ENCODE measurements at regions not wholly inside any gene's neighbourhood (a gene's known extent, or its start where the extent isn't known, plus 50 kb on each side); places are given as distances from the start of the nearest gene placed in this dataset.

DNA sequence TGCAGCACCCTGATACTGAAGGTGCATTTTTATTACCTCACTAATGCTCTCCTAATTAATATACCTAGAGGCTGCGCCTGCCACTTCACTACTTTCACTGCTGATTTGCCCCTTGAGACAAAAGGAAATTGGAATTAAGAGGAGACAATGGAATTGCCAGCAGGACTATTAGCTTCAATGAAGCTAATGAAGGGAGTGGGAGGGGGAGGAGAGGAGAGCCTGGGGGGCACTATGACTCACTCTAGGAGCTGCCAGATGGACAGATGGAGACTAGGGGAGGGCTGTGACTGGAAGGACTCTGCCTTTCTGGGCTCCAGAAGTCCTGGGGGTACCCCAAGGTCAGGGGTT lies 102.8 kb upstream of the DRD2 start:
- Histone ChIP-seq H3K4me3 (no peak overlapping the region), H3K36me3 (no peaks in the 10 kb centered on the region)
- ATAC-seq = no peak

GRCh38 chr11:113577356-113578032 lies 102.3 kb upstream of the DRD2 start:
- DNase-seq = peak in 1 of 4 donors; percentile 42
- Histone ChIP-seq H3K9me3 (no peaks in the 10 kb centered on the region), H3K36me3 (no peaks in the 10 kb centered on the region), H3K27me3 (no peaks in the 10 kb centered on the region), H3K4me3 (no peak overlapping the region), H3K27ac (no peak overlapping the region), H3K4me1 (no peaks in the 10 kb centered on the region)
- intact Hi-C loops (cut with DNase I) = no loop called here
- no peak for ATAC-seq
- TF ChIP-seq CTCF (IDR thresholded peaks at IDR 0.05) = no peak

More for the DNA sequence above, 102.8 kb upstream of the DRD2 start:
- no peaks in the 10 kb centered on the region for H3K9me3 ChIP-seq
- H3K27ac ChIP-seq = no peak overlapping the region
- intact Hi-C loops (cut with DNase I) = no loop called here
- DNase-seq = no peak
- no peak for TF ChIP-seq CTCF (IDR thresholded peaks at IDR 0.05)
- H3K4me1 ChIP-seq = no peaks in the 10 kb centered on the region
- H3K27me3 ChIP-seq = no peaks in the 10 kb centered on the region

DNA sequence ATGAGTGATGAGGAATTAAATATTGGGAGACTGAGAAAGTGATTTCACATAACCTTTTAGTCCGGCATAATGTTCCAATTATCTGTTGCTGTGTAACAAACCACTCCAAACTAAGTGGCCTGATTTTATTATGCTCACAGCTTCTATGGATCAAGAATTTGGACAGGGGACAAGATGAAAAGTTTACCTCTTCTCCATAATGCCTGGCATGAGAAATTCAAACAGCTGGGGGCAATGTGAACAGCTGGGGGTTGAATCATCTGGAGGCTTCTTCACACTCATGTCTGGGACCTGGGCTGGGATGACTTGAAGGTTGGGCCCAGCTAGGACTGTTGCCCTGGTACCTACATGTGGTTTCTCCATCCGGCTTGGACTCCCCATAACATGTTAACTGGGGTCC lies 99.4 kb upstream of the DRD2 start:
- no peak for ATAC-seq
- Histone ChIP-seq H3K4me1 (no peaks in the 10 kb centered on the region), H3K27ac (no peak overlapping the region), H3K9me3 (no peaks in the 10 kb centered on the region), H3K36me3 (no peaks in the 10 kb centered on the region), H3K27me3 (no peaks in the 10 kb centered on the region), H3K4me3 (no peak overlapping the region)
- DNase-seq = no peak
- no peak for TF ChIP-seq CTCF (IDR thresholded peaks at IDR 0.05)
- intact Hi-C loops (cut with DNase I) = no loop called here

GRCh38 chr11:113574171-113574570 lies 99.0 kb upstream of the DRD2 start:
- no peaks in the 10 kb centered on the region for H3K4me1 ChIP-seq
- no peak overlapping the region for H3K27ac ChIP-seq
- H3K9me3 ChIP-seq = no peaks in the 10 kb centered on the region
- ATAC-seq = no peak
- H3K27me3 ChIP-seq = no peaks in the 10 kb centered on the region
- H3K36me3 ChIP-seq = no peaks in the 10 kb centered on the region
- DNase-seq = no peak
- H3K4me3 ChIP-seq = no peak overlapping the region
- intact Hi-C loops (cut with DNase I) = no loop called here
- no peak for TF ChIP-seq CTCF (IDR thresholded peaks at IDR 0.05)

DNA sequence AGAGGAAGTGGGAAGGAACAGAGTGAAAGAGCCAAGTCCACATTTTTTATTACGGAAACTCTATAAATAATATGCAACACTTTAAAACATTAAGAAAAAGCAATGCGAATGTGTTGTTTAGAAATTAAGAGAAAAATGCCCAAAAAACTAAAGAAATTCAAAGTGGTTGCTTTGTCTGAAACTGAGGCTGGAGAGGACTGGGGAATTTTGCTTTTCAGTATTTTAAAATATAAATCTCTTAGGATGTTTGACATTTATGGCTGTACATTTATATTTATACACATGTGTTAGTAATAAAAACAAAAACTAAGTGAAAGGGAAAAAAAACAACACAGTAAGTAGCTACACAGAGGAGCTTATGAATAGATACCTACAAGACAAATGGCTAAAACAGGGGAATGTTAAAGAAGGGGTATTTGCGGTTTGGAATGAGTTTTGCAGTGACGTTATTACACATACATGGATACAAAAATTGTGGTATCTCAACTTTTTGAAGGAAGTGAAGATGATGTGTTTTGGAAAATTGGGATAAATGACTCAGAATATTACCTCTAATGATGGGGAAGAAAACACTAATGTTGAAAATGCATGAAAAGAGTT lies 97.0 kb upstream of the DRD2 start:
- Histone ChIP-seq H3K4me1 (no peaks in the 10 kb centered on the region), H3K36me3 (no peaks in the 10 kb centered on the region), H3K27me3 (peaks cover 0 to 5% of the 10 kb centered on the region in 2 donors), H3K9me3 (no peaks in the 10 kb centered on the region), H3K4me3 (no peak overlapping the region), H3K27ac (no peak overlapping the region)
- intact Hi-C loops (cut with DNase I) = no loop called here
- TF ChIP-seq CTCF (IDR thresholded peaks at IDR 0.05) = no peak
- DNase-seq (no peak), ATAC-seq (no peak)

Data from left lung (tissue), 4 donors.